AG09319 (cell line): ENCODE measurements at regions not wholly inside any gene's neighbourhood (a gene's known extent, or its start where the extent isn't known, plus 50 kb on each side); places are given as distances from the start of the nearest gene placed in this dataset.

Experiments
- DNase-seq: peaks from one replicate; pipeline ENCODE4 v3.0.0-alpha.2; 2010; ENCODE audit warnings: low read depth; ENCODE audit errors: extremely low read depth
- TF ChIP-seq, protein P1 (sequence below): IDR thresholded peaks from 2 replicates; pipeline ENCODE4 v1.5.1; 2011; ENCODE audit warnings: low read depth, mild to moderate bottlenecking, inconsistent platforms, low read length, moderate library complexity

DNA sequence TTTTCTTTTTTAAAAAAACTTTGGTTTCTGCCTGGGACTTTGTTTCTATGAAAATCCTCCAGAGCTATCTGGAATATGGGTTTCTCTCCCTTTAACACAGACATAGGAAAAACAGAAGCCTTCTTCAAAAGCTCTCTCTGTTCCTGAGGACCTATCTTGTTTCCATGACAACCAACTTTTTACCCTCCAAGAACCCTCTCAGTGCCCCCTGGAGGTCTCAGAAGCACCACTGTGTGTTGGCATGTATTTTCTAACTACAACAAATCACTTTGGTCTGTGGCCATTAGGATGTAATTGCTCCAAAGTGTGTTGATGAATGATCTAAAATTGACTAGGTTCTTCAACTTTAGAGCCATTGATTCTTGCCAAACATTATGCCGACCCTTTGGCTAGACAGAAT is 1331.6 kb downstream of the ADGRL3 start:
- TF ChIP-seq, protein P1, sequence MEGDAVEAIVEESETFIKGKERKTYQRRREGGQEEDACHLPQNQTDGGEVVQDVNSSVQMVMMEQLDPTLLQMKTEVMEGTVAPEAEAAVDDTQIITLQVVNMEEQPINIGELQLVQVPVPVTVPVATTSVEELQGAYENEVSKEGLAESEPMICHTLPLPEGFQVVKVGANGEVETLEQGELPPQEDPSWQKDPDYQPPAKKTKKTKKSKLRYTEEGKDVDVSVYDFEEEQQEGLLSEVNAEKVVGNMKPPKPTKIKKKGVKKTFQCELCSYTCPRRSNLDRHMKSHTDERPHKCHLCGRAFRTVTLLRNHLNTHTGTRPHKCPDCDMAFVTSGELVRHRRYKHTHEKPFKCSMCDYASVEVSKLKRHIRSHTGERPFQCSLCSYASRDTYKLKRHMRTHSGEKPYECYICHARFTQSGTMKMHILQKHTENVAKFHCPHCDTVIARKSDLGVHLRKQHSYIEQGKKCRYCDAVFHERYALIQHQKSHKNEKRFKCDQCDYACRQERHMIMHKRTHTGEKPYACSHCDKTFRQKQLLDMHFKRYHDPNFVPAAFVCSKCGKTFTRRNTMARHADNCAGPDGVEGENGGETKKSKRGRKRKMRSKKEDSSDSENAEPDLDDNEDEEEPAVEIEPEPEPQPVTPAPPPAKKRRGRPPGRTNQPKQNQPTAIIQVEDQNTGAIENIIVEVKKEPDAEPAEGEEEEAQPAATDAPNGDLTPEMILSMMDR, result no peak
- DNase-seq, result no peak

DNA sequence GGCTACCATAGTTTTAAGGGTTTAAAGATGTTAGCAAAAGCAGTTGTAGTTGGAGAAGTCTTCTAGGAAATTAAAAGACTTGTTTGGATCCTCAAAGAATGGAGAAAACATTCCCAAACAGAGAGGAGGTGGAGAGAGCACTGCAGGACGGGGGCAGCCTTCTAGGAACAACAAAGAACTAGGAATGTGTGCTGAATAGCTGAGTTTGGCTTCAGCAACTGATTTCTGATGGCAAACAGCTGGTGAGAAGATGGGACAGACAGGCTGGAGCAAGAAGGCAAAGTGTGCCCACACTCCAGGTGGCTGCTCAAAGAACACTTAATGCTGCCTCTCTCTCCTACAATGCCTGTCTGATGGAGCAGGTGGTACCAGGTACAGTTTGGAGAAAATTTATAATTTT is 1331.1 kb downstream of the ADGRL3 start:
- TF ChIP-seq, protein P1, result no peak
- no peak for DNase-seq

DNA sequence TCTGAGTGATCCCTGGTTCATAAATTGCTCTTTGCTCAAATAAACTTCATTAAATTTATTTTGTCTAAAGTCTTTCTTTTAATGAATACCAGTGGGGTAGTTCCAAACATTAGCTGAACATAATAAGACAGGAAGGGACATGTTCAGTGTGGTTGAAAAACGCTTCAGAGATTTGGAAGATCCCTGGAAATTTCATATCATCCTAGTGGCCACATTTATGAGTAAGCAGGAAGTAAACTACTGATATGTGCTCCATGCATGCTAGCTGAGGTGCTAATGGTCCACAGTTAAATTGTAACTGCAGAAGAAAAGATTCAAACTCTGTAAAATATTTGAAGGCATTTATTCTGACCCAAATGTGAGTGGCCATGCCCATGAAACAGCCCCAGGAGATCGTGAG is 1328.7 kb downstream of the ADGRL3 start:
- DNase-seq, result no peak
- TF ChIP-seq, protein P1, result no peak

DNA sequence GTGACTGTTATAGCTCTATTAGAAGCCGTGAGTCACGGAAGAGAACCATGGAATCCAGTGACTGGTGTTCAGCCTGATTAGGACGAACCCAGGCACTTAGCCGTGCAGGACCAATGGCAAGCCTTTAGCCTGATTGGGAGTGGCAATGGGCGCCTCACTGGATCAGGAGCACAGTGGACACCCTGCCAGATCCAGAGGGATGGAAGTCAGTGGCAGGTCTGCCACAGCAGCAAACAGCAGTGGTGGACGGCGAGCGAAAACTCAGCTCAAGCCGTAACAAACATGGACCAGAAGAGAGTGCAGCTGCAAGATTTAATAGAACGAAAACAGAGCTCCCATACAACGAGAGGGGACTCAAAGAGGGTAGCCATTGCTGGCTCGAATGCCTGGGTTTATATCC is 1326.5 kb downstream of the ADGRL3 start:
- TF ChIP-seq, protein P1, result no peak
- DNase-seq, result no peak

DNA sequence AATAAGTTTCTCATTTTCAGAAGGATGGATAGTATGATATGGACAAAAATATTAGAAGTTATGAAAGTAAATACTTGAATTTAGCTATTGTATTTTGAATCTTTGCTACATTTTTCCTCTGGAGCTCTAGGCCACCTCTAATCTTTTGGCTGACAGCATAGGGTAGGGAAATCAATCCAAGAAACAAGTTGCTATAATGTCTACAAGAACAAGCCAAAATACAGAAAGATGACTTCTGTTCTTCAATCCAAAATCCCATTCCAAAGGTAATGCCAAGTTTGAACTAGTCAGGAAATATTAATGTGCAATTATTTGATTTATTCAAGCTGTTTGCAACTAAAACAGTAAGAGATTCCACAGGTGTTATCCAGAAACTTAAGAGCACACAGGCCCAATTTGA is 1323.1 kb downstream of the ADGRL3 start:
- TF ChIP-seq, protein P1, result no peak
- no peak for DNase-seq

DNA sequence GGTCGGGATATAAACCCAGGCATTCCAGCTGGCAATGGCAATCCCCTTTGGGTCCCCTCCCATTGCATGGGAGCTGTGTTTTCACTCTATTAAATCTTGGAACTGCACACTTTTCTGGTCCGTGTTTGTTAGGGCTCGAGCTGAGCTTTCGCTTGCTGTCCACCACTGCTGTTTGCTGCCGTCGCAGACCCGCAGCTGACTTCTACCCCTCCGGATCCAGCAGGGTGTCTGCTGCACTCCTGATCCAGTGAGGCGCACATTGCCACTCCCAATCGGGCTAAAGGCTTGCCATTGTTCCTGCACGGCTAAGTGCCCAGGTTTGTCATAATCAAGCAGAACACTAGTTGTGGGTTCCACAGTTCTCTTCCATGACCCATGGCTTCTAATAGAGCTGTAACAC is 1322.1 kb downstream of the ADGRL3 start:
- DNase-seq, result no peak
- TF ChIP-seq, protein P1, result no peak

DNA sequence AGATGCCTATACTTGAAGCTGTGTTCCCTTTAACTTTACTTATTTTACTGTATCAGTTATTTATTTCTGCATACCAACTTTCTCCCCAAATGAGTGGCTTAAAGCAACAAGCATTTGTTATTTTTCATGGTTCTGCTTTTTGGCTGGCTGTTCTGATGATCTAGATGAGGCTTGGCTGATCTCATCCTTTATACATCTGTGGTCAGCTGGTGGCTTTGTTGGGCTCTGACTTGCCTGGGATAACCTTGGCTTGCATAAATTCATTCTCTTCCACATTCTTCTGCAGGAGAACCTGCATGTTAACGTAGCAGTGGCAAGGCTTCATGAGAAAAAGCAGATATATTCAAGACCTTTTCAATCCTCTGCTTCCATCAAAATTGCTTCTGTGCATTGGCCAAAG is 1317.6 kb downstream of the ADGRL3 start:
- no peak for DNase-seq
- TF ChIP-seq, protein P1, result no peak
